ENCODE measurements at regions not wholly inside any gene's neighbourhood (a gene's known extent, or its start where the extent isn't known, plus 50 kb on each side); places are given as distances from the start of the nearest gene placed in this dataset.

DNA sequence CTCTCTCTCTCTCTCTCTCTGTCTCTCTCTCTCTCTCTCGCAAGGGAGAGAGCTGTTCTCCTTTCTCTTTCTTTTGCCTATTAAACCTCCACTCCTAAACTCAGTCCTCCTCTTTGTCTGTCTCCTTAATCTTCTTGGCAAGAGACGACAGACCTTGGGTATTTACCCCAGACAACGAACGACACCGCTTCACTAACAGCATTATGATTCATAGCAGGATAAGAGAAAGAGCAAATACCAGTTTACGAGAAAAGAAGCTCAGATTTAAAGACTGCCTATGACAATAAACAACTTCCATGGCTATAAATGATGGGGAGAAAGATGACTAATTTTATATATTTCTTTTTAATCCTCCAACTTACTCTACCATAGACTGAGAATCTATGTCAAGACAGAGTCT, 1396.5 kb upstream of the CELF2 start:
- TF ChIP-seq POLR2AphosphoS5 (IDR thresholded peaks at IDR 0.05; ENCODE audit: insufficient read depth, low read depth, low read length), result no peak
- TF ChIP-seq, protein P1, sequence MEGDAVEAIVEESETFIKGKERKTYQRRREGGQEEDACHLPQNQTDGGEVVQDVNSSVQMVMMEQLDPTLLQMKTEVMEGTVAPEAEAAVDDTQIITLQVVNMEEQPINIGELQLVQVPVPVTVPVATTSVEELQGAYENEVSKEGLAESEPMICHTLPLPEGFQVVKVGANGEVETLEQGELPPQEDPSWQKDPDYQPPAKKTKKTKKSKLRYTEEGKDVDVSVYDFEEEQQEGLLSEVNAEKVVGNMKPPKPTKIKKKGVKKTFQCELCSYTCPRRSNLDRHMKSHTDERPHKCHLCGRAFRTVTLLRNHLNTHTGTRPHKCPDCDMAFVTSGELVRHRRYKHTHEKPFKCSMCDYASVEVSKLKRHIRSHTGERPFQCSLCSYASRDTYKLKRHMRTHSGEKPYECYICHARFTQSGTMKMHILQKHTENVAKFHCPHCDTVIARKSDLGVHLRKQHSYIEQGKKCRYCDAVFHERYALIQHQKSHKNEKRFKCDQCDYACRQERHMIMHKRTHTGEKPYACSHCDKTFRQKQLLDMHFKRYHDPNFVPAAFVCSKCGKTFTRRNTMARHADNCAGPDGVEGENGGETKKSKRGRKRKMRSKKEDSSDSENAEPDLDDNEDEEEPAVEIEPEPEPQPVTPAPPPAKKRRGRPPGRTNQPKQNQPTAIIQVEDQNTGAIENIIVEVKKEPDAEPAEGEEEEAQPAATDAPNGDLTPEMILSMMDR (IDR thresholded peaks at IDR 0.05; ENCODE audit: extremely low read depth in 1 of 2, insufficient read depth in 1 of 2, low read depth in 1 of 2, low read length in 2 of 2), result no peak
- TF ChIP-seq MYC (IDR thresholded peaks at IDR 0.05; ENCODE audit: low read depth, low read length), result no peak
- no peak for TF ChIP-seq EZH2 (IDR thresholded peaks at IDR 0.05; ENCODE audit: borderline replicate concordance, low read depth, low read length, severe bottlenecking)
- no peak for TF ChIP-seq POLR2A (IDR thresholded peaks at IDR 0.05; ENCODE audit: low read depth, low read length)
- TF ChIP-seq JUN (IDR thresholded peaks at IDR 0.05; ENCODE audit: borderline replicate concordance, insufficient read depth, insufficient read length, low read depth), result no peak

Data from endothelial cell of umbilical vein (primary cell).